Nephron (organoid): ENCODE measurements at regions not wholly inside any gene's neighbourhood (a gene's known extent, or its start where the extent isn't known, plus 50 kb on each side); places are given as distances from the start of the nearest gene placed in this dataset.
"Not testable (repeated sequence)": the region's sequence is repeated elsewhere in the genome, so short reads cannot be mapped to it uniquely, and the experiment has no call there.

Experiments used
- H3K27ac Mint-ChIP-seq, 3 experiments: 2 replicates each; pipeline ENCODE4 v1.8.0; 2020; ENCODE audit warnings: mixed read lengths in 3 of 3, mild to moderate bottlenecking in 2 of 3, moderate library complexity in 1 of 3
- H3K27me3 Mint-ChIP-seq: 2 replicates; pipeline ENCODE4 v1.8.0; 2021; ENCODE audit warnings: low read depth, mild to moderate bottlenecking, moderate library complexity, mixed read lengths
- H3K36me3 Mint-ChIP-seq: 2 replicates; pipeline ENCODE4 v1.8.0; 2020; ENCODE audit warnings: low read depth, mixed read lengths
- H3K4me1 Mint-ChIP-seq: 2 replicates; pipeline ENCODE4 v1.8.0; 2020; ENCODE audit warnings: mixed read lengths
- H3K4me3 Mint-ChIP-seq, 3 experiments: 2 replicates each; pipeline ENCODE4 v1.8.0; 2020; ENCODE audit warnings: mild to moderate bottlenecking in 3 of 3, mixed read lengths in 3 of 3, moderate library complexity in 2 of 3
- H3K9me3 Mint-ChIP-seq: 2 replicates; pipeline ENCODE4 v1.8.0; 2020; ENCODE audit warnings: mixed read lengths
- TF ChIP-seq, protein P1 (sequence below), 3 experiments: fragments of 200-600 bp; sonication (generic); IDR thresholded peaks; one replicate each; pipeline ENCODE4 v1.5.0; 2021; ENCODE audit warnings: antibody characterized with exemption in 3 of 3; ENCODE audit not compliant: unreplicated experiment in 3 of 3

DNA sequence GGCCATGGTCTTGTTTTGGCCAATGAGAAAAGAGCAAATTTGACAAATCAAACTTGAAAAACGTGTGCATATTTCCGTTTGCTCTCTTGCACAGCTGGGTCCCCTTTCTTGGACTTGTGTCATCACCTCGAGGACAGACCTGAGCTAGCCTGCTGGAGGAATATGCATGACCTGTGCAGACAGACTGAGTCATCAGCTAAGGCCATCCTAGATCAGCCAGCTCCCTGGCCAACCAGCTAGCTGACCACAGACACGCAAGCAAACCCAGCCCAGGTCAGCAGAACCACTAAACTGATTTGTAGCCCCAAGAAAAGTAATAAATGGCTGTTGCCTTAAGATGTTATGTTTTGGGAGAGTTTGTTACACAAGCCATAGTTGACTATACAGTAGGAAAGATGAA is 61.3 kb upstream of the PAX3 start:
- TF ChIP-seq, protein P1, sequence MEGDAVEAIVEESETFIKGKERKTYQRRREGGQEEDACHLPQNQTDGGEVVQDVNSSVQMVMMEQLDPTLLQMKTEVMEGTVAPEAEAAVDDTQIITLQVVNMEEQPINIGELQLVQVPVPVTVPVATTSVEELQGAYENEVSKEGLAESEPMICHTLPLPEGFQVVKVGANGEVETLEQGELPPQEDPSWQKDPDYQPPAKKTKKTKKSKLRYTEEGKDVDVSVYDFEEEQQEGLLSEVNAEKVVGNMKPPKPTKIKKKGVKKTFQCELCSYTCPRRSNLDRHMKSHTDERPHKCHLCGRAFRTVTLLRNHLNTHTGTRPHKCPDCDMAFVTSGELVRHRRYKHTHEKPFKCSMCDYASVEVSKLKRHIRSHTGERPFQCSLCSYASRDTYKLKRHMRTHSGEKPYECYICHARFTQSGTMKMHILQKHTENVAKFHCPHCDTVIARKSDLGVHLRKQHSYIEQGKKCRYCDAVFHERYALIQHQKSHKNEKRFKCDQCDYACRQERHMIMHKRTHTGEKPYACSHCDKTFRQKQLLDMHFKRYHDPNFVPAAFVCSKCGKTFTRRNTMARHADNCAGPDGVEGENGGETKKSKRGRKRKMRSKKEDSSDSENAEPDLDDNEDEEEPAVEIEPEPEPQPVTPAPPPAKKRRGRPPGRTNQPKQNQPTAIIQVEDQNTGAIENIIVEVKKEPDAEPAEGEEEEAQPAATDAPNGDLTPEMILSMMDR (IDR thresholded peaks at IDR 0.05; ENCODE audit: unreplicated experiment in 3 of 3) = no peak
- Mint-ChIP-seq H3K4me3 (no peak overlapping the region), H3K4me1 (peaks cover 28% of the 10 kb centered on the region), H3K27ac (no peak overlapping the region), H3K9me3 (no peaks in the 10 kb centered on the region), H3K36me3 (no peaks in the 10 kb centered on the region), H3K27me3 (peaks cover 6% of the 10 kb centered on the region)

DNA sequence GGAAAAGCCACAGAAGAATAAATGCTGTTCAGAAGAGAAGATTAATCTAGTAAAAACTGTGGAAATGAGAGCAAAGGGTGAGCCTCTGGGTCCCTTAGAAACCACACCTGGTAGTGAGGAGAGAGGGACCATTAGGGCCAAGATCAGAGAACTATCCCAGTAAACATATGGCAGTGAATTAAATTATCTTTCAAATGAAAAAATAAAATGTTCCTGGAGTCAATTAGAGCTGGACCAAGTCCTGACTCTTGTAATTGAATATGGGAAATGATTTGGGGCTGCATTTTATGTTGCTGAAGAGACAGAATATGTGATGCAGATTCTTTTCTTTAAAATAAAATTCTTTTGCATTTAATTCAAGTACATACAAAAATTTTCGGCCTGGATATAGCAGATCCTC is 62.2 kb upstream of the PAX3 start:
- H3K4me3 Mint-ChIP-seq = no peak overlapping the region
- H3K9me3 Mint-ChIP-seq = no peaks in the 10 kb centered on the region
- no peaks in the 10 kb centered on the region for H3K36me3 Mint-ChIP-seq
- peaks cover 24% of the 10 kb centered on the region for H3K4me1 Mint-ChIP-seq
- H3K27ac Mint-ChIP-seq = no peak overlapping the region
- TF ChIP-seq, protein P1 (IDR thresholded peaks at IDR 0.05; ENCODE audit: unreplicated experiment in 3 of 3) = no peak
- H3K27me3 Mint-ChIP-seq = peaks cover 6% of the 10 kb centered on the region

DNA sequence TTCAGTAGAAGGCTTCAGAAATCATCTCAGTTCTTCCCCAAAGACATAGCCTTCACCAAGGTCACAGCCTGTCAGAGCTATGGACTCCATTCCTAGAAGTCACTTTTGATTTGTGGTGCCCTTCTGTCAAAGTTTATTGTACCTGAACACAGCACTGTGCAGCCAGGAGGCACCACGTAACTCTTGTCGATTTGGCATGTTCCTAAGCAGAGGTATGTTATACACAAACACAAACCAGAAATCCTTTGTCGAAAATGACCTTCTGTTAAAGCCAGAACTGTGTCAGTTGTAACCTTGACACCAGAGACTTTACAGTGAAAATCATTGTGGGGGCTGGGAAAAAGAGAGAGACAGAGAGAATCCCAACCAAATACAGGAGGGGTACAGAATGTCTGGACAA is 62.6 kb upstream of the SGPP2 start:
- H3K27me3 Mint-ChIP-seq = peaks cover 6% of the 10 kb centered on the region
- no peaks in the 10 kb centered on the region for H3K9me3 Mint-ChIP-seq
- peaks cover 23% of the 10 kb centered on the region for H3K4me1 Mint-ChIP-seq
- no peak overlapping the region for H3K27ac Mint-ChIP-seq
- no peak overlapping the region for H3K4me3 Mint-ChIP-seq
- no peaks in the 10 kb centered on the region for H3K36me3 Mint-ChIP-seq
- TF ChIP-seq, protein P1 (IDR thresholded peaks at IDR 0.05; ENCODE audit: unreplicated experiment in 3 of 3) = no peak

DNA sequence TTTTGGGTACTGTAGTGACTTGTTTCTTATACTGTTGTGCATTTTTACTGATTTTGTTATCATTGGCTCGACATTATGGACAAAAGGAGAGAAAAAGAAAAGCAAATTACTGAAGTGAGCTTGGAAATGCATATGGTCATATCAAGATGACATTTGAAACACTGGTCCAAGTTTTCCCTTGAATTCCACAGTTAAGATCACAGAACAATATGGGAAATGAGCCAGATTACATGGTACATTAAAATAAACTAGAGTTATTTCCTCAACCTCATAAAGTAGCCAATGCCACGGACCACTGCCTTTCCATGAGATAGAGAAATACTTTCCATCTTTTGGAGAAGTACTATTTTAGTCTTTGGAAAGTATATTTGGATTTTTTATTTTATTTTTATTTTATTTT is 62.0 kb upstream of the SGPP2 start:
- no peak overlapping the region for H3K27ac Mint-ChIP-seq
- H3K9me3 Mint-ChIP-seq = peaks cover 4% of the 10 kb centered on the region
- no peak overlapping the region for H3K4me3 Mint-ChIP-seq
- H3K4me1 Mint-ChIP-seq = peaks cover 23% of the 10 kb centered on the region
- H3K27me3 Mint-ChIP-seq = peaks cover 6% of the 10 kb centered on the region
- no peaks in the 10 kb centered on the region for H3K36me3 Mint-ChIP-seq
- TF ChIP-seq, protein P1 (IDR thresholded peaks at IDR 0.05; ENCODE audit: unreplicated experiment in 3 of 3) = no peak

DNA sequence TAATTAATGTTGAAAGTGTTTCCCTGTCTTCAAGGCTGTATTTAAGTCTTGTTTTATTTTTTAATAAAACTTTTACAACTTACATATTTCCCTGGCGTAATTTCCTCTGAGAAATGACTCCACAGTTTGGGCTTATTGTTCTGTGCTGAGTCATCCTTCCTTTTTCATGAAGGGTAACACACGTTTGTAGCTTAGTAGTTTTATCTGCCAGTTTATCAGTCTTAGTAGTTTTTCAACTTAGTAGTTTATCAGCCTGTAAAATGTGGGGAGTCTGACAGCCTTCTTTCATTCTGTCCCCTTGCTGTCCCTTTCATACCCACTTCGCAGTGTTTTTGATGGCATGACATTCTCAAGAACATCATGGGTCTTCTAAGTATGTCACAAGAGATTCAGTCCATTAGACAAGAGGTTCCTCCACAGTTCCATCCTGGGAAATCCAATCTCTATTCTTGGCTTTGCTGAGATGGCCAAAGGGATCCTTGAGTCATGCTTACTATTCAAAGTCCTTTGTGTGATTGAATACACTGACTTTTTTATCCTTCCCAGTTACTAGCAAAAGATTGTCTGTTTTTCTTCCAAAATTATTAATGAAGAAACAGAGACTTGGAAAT is 60.0 kb upstream of the SGPP2 start:
- Mint-ChIP-seq H3K4me1 (peaks cover 5% of the 10 kb centered on the region), H3K27me3 (peaks cover 6% of the 10 kb centered on the region)

DNA sequence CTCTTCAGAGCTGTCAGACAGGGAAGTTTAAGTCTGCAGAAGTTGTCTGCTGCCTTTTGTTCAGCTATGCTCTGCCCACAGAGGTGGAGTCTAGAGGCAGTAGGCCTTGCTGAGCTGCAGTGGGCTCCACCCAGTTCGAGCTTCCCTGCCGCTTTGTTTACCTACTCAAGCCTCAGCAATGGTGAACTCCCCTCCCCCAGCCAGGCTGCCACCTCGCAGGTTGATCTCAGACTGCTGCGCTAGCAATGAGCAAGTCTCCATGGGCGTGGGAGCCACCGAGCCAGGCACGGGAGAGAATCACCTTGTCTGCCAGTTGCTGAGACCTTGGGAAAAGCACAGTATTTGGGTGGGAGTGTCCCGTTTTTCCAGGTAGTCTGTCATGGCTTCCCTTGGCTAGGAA is 56.1 kb upstream of the SGPP2 start:
- Mint-ChIP-seq H3K27ac (peak overlapping the region in 1 of 3 experiments; percentile 37), H3K9me3 (peaks cover 43% of the 10 kb centered on the region)
- H3K27me3 Mint-ChIP-seq, H3K36me3 Mint-ChIP-seq, H3K4me3 Mint-ChIP-seq, H3K4me1 Mint-ChIP-seq: not testable (repeated sequence)

More for the DNA sequence above, 60.0 kb upstream of the SGPP2 start:
- Mint-ChIP-seq H3K4me3 (no peak overlapping the region), H3K27ac (no peak overlapping the region), H3K9me3 (peaks cover 16% of the 10 kb centered on the region), H3K36me3 (peaks cover 3% of the 10 kb centered on the region)
- TF ChIP-seq, protein P1 (IDR thresholded peaks at IDR 0.05; ENCODE audit: unreplicated experiment in 3 of 3) = no peak
